ENCODE measurements at regions not wholly inside any gene's neighbourhood (a gene's known extent, or its start where the extent isn't known, plus 50 kb on each side); places are given as distances from the start of the nearest gene placed in this dataset.
A peak's percentile ranks its signal among the peaks of the same experiment; 100 is the strongest.
"Not testable (repeated sequence)": the region's sequence is repeated elsewhere in the genome, so short reads cannot be mapped to it uniquely, and the experiment has no call there.

GRCh38 chr5:118293378-118293777 lies 695.0 kb downstream of the DTWD2 start:
- Histone ChIP-seq H3K56ac (ENCODE audit: low read length) (no peak overlapping the region), H3K4me3 (ENCODE audit: low read length) (no peak overlapping the region), H2BK120ac (ENCODE audit: low read depth, low read length) (no peak overlapping the region), H3K4me2 (ENCODE audit: low read length) (no peak overlapping the region), H4K5ac (ENCODE audit: low read length) (no peak overlapping the region), H3K36me3 (ENCODE audit: control insufficient read depth, insufficient read depth, low read length) (no peaks in the 10 kb centered on the region), H3K4ac (ENCODE audit: low read depth, low read length) (no peak overlapping the region), H4K8ac (ENCODE audit: low read depth, low read length) (no peak overlapping the region), H3K9ac (ENCODE audit: low read length) (no peak overlapping the region), H3K4me1 (ENCODE audit: control insufficient read depth, low read depth, low read length) (no peaks in the 10 kb centered on the region), H3K23ac (ENCODE audit: low read length) (no peak overlapping the region), H3K27me3 (ENCODE audit: insufficient read depth, low read length, poor library complexity) (no peaks in the 10 kb centered on the region), H2BK15ac (replicated peaks; ENCODE audit: low read depth) (no peak overlapping the region), H2AK5ac (ENCODE audit: low read length) (no peak overlapping the region), H3K79me1 (ENCODE audit: low read length) (no peaks in the 10 kb centered on the region), H3K18ac (ENCODE audit: low read length) (no peak overlapping the region), H2BK5ac (ENCODE audit: low read length) (no peak overlapping the region), H3K79me2 (ENCODE audit: control insufficient read depth, insufficient read depth, low read length) (no peaks in the 10 kb centered on the region), H3K27ac (ENCODE audit: low read depth, low read length) (no peak overlapping the region)
- WGBS (ENCODE audit: extremely low coverage, insufficient coverage, low lambda C conversion rate) = no CpG with 5 or more reads among the region's 2 CpGs
- DNase-seq = peak; percentile 2

GRCh38 chr5:118290204-118290603 lies 698.1 kb downstream of the DTWD2 start:
- Histone ChIP-seq H3K18ac (ENCODE audit: low read length) (no peak overlapping the region), H3K27ac (ENCODE audit: low read depth, low read length) (no peak overlapping the region), H3K27me3 (ENCODE audit: insufficient read depth, low read length, poor library complexity) (no peaks in the 10 kb centered on the region), H3K4me1 (ENCODE audit: control insufficient read depth, low read depth, low read length) (no peaks in the 10 kb centered on the region), H2AK5ac (ENCODE audit: low read length) (no peak overlapping the region), H2BK15ac (replicated peaks; ENCODE audit: low read depth) (no peak overlapping the region), H3K23ac (ENCODE audit: low read length) (no peak overlapping the region), H3K56ac (ENCODE audit: low read length) (no peak overlapping the region), H3K4me3 (ENCODE audit: low read length) (no peak overlapping the region), H4K5ac (ENCODE audit: low read length) (no peak overlapping the region), H3K4me2 (ENCODE audit: low read length) (no peak overlapping the region), H3K36me3 (ENCODE audit: control insufficient read depth, insufficient read depth, low read length) (no peaks in the 10 kb centered on the region), H2BK5ac (ENCODE audit: low read length) (no peak overlapping the region), H3K79me2 (ENCODE audit: control insufficient read depth, insufficient read depth, low read length) (no peaks in the 10 kb centered on the region), H3K79me1 (ENCODE audit: low read length) (no peaks in the 10 kb centered on the region), H3K4ac (ENCODE audit: low read depth, low read length) (no peak overlapping the region), H2BK120ac (ENCODE audit: low read depth, low read length) (no peak overlapping the region), H4K8ac (ENCODE audit: low read depth, low read length) (no peak overlapping the region), H3K9ac (ENCODE audit: low read length) (no peak overlapping the region)
- DNase-seq = no peak
- WGBS (ENCODE audit: extremely low coverage, insufficient coverage, low lambda C conversion rate) = no CpG with 5 or more reads among the region's 1 CpG

- not testable (repeated sequence) for H2BK120ac ChIP-seq (ENCODE audit: low read depth, low read length); H3K4ac ChIP-seq (ENCODE audit: low read depth, low read length); H3K27ac ChIP-seq (ENCODE audit: low read depth, low read length); H3K79me2 ChIP-seq (ENCODE audit: control insufficient read depth, insufficient read depth, low read length); H4K5ac ChIP-seq (ENCODE audit: low read length); DNase-seq; H3K79me1 ChIP-seq (ENCODE audit: low read length); H3K36me3 ChIP-seq (ENCODE audit: control insufficient read depth, insufficient read depth, low read length); H3K4me2 ChIP-seq (ENCODE audit: low read length); H4K8ac ChIP-seq (ENCODE audit: low read depth, low read length); H3K27me3 ChIP-seq (ENCODE audit: insufficient read depth, low read length, poor library complexity); H2AK5ac ChIP-seq (ENCODE audit: low read length); H2BK15ac ChIP-seq (replicated peaks; ENCODE audit: low read depth); H3K23ac ChIP-seq (ENCODE audit: low read length); H2BK5ac ChIP-seq (ENCODE audit: low read length); H3K56ac ChIP-seq (ENCODE audit: low read length); H3K4me1 ChIP-seq (ENCODE audit: control insufficient read depth, low read depth, low read length); H3K4me3 ChIP-seq (ENCODE audit: low read length); H3K9ac ChIP-seq (ENCODE audit: low read length); H3K18ac ChIP-seq (ENCODE audit: low read length)
- no CpG with 5 or more reads among the region's 4 CpGs for WGBS (ENCODE audit: extremely low coverage, insufficient coverage, low lambda C conversion rate)
Observed at GRCh38 chr5:118284230-118284629, 704.1 kb downstream of the DTWD2 start.

- not testable (repeated sequence) for H2AK5ac ChIP-seq (ENCODE audit: low read length); H3K9ac ChIP-seq (ENCODE audit: low read length); H3K36me3 ChIP-seq (ENCODE audit: control insufficient read depth, insufficient read depth, low read length); H2BK120ac ChIP-seq (ENCODE audit: low read depth, low read length); H3K79me2 ChIP-seq (ENCODE audit: control insufficient read depth, insufficient read depth, low read length); DNase-seq; H3K4me3 ChIP-seq (ENCODE audit: low read length); H2BK5ac ChIP-seq (ENCODE audit: low read length); H4K8ac ChIP-seq (ENCODE audit: low read depth, low read length); H3K4me2 ChIP-seq (ENCODE audit: low read length); H2BK15ac ChIP-seq (replicated peaks; ENCODE audit: low read depth); H3K56ac ChIP-seq (ENCODE audit: low read length); H4K5ac ChIP-seq (ENCODE audit: low read length); H3K4ac ChIP-seq (ENCODE audit: low read depth, low read length); H3K27ac ChIP-seq (ENCODE audit: low read depth, low read length); H3K79me1 ChIP-seq (ENCODE audit: low read length); H3K23ac ChIP-seq (ENCODE audit: low read length); H3K27me3 ChIP-seq (ENCODE audit: insufficient read depth, low read length, poor library complexity); H3K18ac ChIP-seq (ENCODE audit: low read length); H3K4me1 ChIP-seq (ENCODE audit: control insufficient read depth, low read depth, low read length)
- WGBS (ENCODE audit: extremely low coverage, insufficient coverage, low lambda C conversion rate) = no CpG with 5 or more reads among the region's 42 CpGs
Observed at GRCh38 chr5:118282480-118283038, 705.8 kb downstream of the DTWD2 start.

- H3K4ac ChIP-seq (ENCODE audit: low read depth, low read length) = no peak overlapping the region
- no peaks in the 10 kb centered on the region for H3K79me1 ChIP-seq (ENCODE audit: low read length)
- no peak overlapping the region for H3K9ac ChIP-seq (ENCODE audit: low read length)
- H3K56ac ChIP-seq (ENCODE audit: low read length) = no peak overlapping the region
- no peak overlapping the region for H4K5ac ChIP-seq (ENCODE audit: low read length)
- no peaks in the 10 kb centered on the region for H3K4me1 ChIP-seq (ENCODE audit: control insufficient read depth, low read depth, low read length)
- no peak overlapping the region for H3K18ac ChIP-seq (ENCODE audit: low read length)
- no peak overlapping the region for H3K4me3 ChIP-seq (ENCODE audit: low read length)
- H3K36me3 ChIP-seq (ENCODE audit: control insufficient read depth, insufficient read depth, low read length) = no peaks in the 10 kb centered on the region
- WGBS (ENCODE audit: extremely low coverage, insufficient coverage, low lambda C conversion rate) = no CpG with 5 or more reads among the region's 6 CpGs
- H3K27me3 ChIP-seq (ENCODE audit: insufficient read depth, low read length, poor library complexity) = no peaks in the 10 kb centered on the region
- no peak overlapping the region for H2BK15ac ChIP-seq (replicated peaks; ENCODE audit: low read depth)
- DNase-seq = no peak
- no peak overlapping the region for H3K4me2 ChIP-seq (ENCODE audit: low read length)
- no peak overlapping the region for H2AK5ac ChIP-seq (ENCODE audit: low read length)
- no peak overlapping the region for H2BK120ac ChIP-seq (ENCODE audit: low read depth, low read length)
- H3K79me2 ChIP-seq (ENCODE audit: control insufficient read depth, insufficient read depth, low read length) = no peaks in the 10 kb centered on the region
- H4K8ac ChIP-seq (ENCODE audit: low read depth, low read length) = no peak overlapping the region
- no peak overlapping the region for H3K27ac ChIP-seq (ENCODE audit: low read depth, low read length)
- H3K23ac ChIP-seq (ENCODE audit: low read length) = no peak overlapping the region
- H2BK5ac ChIP-seq (ENCODE audit: low read length) = no peak overlapping the region
Observed at GRCh38 chr5:118279540-118280294, 708.6 kb downstream of the DTWD2 start.

GRCh38 chr5:118270526-118270925 lies 717.8 kb downstream of the DTWD2 start:
- Histone ChIP-seq H3K4ac (ENCODE audit: low read depth, low read length) (no peak overlapping the region), H3K36me3 (ENCODE audit: control insufficient read depth, insufficient read depth, low read length) (no peaks in the 10 kb centered on the region), H2AK5ac (ENCODE audit: low read length) (no peak overlapping the region), H3K27ac (ENCODE audit: low read depth, low read length) (no peak overlapping the region), H3K4me3 (ENCODE audit: low read length) (no peak overlapping the region), H3K9ac (ENCODE audit: low read length) (no peak overlapping the region), H3K27me3 (ENCODE audit: insufficient read depth, low read length, poor library complexity) (no peaks in the 10 kb centered on the region), H2BK5ac (ENCODE audit: low read length) (no peak overlapping the region), H4K5ac (ENCODE audit: low read length) (no peak overlapping the region), H3K79me1 (ENCODE audit: low read length) (no peaks in the 10 kb centered on the region), H3K23ac (ENCODE audit: low read length) (no peak overlapping the region), H2BK120ac (ENCODE audit: low read depth, low read length) (no peak overlapping the region), H3K4me1 (ENCODE audit: control insufficient read depth, low read depth, low read length) (no peaks in the 10 kb centered on the region), H3K4me2 (ENCODE audit: low read length) (no peak overlapping the region), H3K79me2 (ENCODE audit: control insufficient read depth, insufficient read depth, low read length) (no peaks in the 10 kb centered on the region), H4K8ac (ENCODE audit: low read depth, low read length) (no peak overlapping the region), H3K56ac (ENCODE audit: low read length) (no peak overlapping the region), H3K18ac (ENCODE audit: low read length) (no peak overlapping the region), H2BK15ac (replicated peaks; ENCODE audit: low read depth) (no peak overlapping the region)
- WGBS (ENCODE audit: extremely low coverage, insufficient coverage, low lambda C conversion rate) = no CpG with 5 or more reads among the region's 1 CpG
- no peak for DNase-seq
